Endometrial microvascular endothelial cells (primary cell): ENCODE measurements at regions not wholly inside any gene's neighbourhood (a gene's known extent, or its start where the extent isn't known, plus 50 kb on each side); places are given as distances from the start of the nearest gene placed in this dataset.
"Not testable (repeated sequence)": the region's sequence is repeated elsewhere in the genome, so short reads cannot be mapped to it uniquely, and the experiment has no call there.

Source experiments
- in situ Hi-C: cut with HindIII; loops from 2 replicates; pipeline ENCODE4 v1.10.0; 2017; ENCODE audit warnings: low sequenced_read_pairs, low pct_unique_long_range_greater_than_20kb; ENCODE audit errors: inconsistent ontology term

GRCh38 chr20:53792946-53793536, 199.4 kb upstream of the ZNF217 start:
- in situ Hi-C loops = no loop called here

- in situ Hi-C loops = no loop called here
These were observed 196.5 kb upstream of the ZNF217 start for GRCh38 chr20:53789989-53790675.

- in situ Hi-C loops = no loop called here
These were observed 194.8 kb upstream of the ZNF217 start for GRCh38 chr20:53788253-53789022.

- in situ Hi-C loops = not testable (repeated sequence)
These were observed 193.9 kb upstream of the ZNF217 start for GRCh38 chr20:53787491-53787931.

DNA sequence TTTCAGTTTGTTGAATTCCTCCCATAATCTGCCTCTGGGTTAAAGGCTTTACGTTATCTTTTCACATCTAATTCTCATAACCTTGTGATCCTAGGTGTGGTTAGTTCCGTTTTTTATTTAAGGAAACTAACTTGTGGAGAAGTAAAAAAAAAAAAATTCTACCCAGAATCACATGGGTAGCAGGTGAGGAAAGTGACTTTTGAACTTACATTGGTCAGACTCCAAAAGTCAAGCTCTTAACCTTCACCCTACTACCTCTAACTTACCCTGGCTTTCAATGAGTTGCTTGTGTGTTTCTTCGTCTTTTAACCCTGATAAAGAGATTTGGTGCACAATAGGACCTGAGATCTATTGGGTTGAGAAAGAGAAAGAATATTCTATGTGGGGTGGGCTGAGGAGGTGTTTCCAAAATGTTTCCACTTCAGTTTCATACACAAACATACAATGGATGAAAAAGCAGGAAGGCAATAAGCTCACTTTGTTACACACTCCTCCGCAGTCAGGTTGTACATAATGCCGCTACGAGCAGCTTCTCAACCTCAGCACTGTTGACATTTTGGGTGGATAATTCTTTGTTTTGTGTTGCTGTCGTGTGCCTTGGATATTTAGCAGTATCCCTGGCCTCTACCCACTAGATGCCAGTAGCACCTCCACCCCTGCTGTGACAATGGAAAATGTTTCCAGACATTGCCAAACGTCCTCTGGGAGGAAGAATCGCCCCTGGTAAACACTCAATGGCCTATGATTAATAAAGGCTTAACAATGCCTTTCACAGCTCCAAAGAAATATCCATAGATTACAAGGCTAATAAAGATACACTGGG, 193.0 kb upstream of the ZNF217 start:
- in situ Hi-C loops = no loop called here

DNA sequence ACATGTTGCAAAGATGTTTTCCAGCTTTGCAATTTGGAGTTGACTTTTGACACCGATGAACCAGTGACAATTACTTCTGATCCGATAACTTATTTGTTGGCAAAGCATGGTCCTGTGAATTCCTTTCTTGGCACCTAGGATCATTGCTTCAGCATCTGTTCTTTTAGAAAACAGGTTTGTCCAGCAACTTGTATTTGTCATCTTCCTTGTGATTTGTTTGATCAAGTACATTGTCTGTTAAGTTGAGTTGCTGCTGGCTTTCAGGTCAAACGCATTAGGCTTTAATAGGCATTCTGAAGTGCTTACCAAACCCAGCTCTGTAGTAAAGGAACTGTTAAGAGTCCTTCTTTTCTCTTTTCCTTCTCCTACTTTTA, 192.4 kb upstream of the ZNF217 start:
- in situ Hi-C loops = no loop called here

- in situ Hi-C loops = no loop called here
These were observed 191.7 kb upstream of the ZNF217 start for GRCh38 chr20:53785320-53785719.

DNA sequence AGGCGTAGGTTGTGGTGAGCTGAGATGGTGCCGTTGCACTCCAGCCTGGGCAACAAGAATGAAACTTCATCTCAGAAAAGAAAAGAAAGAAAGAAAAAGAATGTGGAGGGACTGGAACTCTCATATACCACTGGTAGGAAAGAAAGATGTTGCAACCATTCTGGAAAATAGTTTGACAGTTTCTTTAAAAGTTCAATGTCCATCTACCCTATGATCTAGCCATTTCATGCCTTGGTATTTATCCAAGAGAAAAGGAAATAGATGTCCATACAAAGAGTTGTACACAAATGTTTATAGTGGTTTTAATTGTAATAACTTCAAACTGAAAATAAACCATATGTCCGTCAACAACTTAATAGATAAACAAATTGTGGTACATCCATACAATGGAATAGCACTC, 190.1 kb upstream of the ZNF217 start:
- in situ Hi-C loops = no loop called here

DNA sequence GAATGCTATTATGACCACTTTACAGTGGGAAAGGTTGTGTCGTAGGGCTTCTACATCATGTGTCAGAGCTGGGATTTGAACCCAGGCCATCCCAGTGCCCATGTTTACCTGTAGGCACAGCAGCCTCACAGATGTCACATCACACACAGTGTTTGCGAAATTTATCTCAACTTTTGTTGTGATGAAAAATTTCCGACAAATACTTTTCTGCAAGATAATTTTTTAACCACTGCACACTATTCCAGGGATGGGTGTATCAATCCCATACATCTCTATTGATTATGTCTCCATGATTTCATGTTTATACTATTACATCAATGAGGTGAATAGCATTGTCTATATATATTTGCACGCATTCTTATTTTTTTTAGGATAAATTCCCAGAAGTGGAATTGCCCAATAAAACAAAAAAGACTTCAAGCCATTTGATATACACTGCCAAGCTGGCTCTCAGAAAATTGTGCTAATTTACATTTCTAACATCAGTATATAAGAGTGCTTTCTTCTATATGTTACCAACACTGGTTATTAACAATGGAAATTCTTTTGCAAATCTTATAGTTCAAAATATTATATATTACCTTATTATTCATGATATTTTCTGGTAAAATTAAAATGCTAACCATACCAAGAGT, 189.1 kb upstream of the ZNF217 start:
- in situ Hi-C loops = no loop called here

- in situ Hi-C loops = no loop called here
These were observed 186.2 kb upstream of the ZNF217 start for GRCh38 chr20:53779822-53780221.

GRCh38 chr20:53778736-53779135, 185.1 kb upstream of the ZNF217 start:
- in situ Hi-C loops = no loop called here

DNA sequence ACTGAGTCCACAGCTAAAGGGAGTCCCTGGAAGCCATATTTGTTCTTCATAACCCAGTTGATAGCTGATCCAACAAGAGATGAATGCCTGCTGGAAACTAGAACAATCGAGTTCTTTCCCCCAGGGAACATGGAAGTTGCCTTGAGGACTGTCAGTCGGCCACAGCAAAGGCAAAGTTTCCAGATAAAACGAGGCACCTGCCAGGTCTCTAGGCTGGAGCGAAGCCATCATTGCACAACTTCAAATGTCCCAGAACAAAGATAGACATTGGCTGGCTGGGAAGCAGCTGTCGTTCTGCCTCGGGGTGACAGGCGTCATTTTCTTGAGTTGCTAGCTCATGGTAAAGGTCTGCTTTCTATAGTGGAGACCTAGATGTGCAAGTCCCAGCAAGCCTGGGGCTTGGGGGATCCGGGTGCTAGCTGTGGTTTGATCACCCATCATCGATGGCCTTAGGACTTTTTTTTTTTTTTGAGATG, 184.4 kb upstream of the ZNF217 start:
- in situ Hi-C loops = no loop called here

GRCh38 chr20:53777402-53777801, 183.8 kb upstream of the ZNF217 start:
- in situ Hi-C loops = not testable (repeated sequence)

DNA sequence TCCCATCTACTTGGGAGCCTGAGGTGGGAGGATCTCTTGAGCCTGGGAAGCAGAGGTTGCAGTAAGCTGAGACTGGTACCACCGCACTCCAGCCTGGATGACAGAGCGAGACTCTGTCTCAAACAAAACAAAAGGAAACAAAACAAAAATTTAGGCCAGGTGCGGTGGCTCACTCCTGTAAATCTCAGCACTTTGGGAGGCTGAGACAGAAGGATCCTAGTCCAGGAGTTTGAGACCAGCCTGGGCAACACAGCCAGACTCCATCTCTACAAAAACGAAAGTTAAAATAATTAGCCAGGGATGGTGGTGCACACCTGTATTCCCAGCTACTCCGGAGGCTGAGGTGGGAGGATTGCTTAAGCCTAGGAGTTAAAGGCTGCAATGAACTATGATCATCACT, 183.2 kb upstream of the ZNF217 start:
- in situ Hi-C loops = no loop called here

DNA sequence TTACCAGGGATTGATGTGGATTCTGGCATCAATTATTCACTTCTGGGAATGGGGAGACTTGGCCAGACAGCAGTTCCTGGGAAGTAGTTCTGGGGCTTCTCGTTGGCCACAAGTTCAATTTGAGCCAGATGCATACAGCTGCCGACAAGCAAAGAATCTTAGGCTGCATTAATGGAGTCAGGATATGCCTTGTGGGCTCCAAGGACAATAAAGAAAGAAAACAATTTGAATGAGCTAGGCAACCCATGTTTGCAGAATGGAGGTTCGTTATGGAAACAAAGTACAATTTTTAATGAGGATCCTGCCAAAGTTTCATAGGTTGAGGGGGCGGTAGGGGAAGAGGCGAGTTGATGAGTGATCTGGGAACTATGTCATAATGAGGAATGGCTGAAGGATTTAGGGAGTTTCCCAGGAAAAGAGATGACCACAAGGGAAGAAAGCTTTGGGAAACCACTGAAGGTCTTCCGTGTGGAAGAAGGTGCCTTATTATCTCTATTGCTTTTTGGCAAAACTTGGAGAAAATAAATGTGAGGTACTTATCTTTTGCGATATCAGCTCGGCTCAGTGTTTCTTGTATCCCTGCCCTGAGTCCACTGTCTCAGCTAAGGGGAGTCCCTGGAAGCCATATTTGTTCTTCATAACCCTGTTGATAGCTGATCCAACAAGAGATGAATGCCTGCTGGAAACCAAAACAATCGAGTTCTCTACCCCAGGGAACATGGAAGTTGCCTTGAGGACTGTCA, 181.0 kb upstream of the ZNF217 start:
- in situ Hi-C loops = no loop called here

DNA sequence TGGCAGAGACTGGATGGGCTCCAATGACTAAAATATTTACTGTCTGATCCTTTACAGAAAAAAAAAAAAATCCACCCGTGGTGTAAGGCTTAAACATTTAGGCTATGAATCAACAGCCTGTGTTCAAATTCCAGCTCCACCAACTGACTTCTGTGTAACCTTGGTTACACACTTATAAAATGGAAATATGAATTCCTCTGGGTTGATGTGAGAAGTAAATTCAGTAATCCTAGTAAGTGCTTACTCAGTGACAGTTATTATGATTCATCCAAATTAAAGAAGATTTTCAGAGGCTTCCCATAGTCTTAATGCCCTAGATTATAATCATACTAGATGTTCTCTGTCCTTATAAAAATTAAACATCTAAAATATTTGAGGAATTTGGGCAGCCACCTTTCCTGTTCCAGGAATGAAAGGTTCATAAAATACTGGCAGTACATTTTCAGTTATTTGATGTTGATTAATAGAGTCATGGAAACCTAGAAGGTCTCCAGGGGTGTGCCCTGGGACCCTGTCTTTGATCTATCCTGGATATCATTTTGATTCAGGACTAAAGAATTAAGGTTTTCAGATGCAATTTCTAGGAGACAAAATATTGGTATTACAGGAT, 180.3 kb upstream of the ZNF217 start:
- in situ Hi-C loops = no loop called here

GRCh38 chr20:53773066-53773791, 179.6 kb upstream of the ZNF217 start:
- in situ Hi-C loops = not testable (repeated sequence)
